ENCODE measurements at regions not wholly inside any gene's neighbourhood (a gene's known extent, or its start where the extent isn't known, plus 50 kb on each side); places are given as distances from the start of the nearest gene placed in this dataset.

GRCh38 chr3:106217745-106218144, 348.9 kb upstream of the CBLB start:
- no peak for TF ChIP-seq CTCF (IDR thresholded peaks at IDR 0.05)
- H3K9me3 ChIP-seq, result peaks cover 2% of the 10 kb centered on the region
- no peaks in the 10 kb centered on the region for H3K27me3 ChIP-seq (replicated peaks; ENCODE audit: insufficient read depth)
- ATAC-seq (ENCODE audit: insufficient number of reproducible peaks, low FRiP score, low read depth) (no peak), DNase-seq (ENCODE audit: low spot score) (no peak)
- no peaks in the 10 kb centered on the region for H3K4me1 ChIP-seq (ENCODE audit: control insufficient read depth in 1 of 2, low read depth in 2 of 2)
- H3K4me3 ChIP-seq, result no peak overlapping the region
- H3K36me3 ChIP-seq, result no peaks in the 10 kb centered on the region
- H3K27ac ChIP-seq, result no peak overlapping the region

GRCh38 chr3:106227068-106227467, 358.3 kb upstream of the CBLB start:
- Histone ChIP-seq H3K27me3 (replicated peaks; ENCODE audit: insufficient read depth) (no peaks in the 10 kb centered on the region), H3K27ac (no peak overlapping the region), H3K9me3 (peaks cover under 1% of the 10 kb centered on the region), H3K36me3 (no peaks in the 10 kb centered on the region), H3K4me3 (no peak overlapping the region), H3K4me1 (ENCODE audit: control insufficient read depth in 1 of 2, low read depth in 2 of 2) (no peaks in the 10 kb centered on the region)
- DNase-seq (ENCODE audit: low spot score) (no peak), ATAC-seq (ENCODE audit: insufficient number of reproducible peaks, low FRiP score, low read depth) (no peak)
- no peak for TF ChIP-seq CTCF (IDR thresholded peaks at IDR 0.05)

GRCh38 chr3:106228271-106228670, 359.5 kb upstream of the CBLB start:
- Histone ChIP-seq H3K27me3 (replicated peaks; ENCODE audit: insufficient read depth) (no peaks in the 10 kb centered on the region), H3K36me3 (no peaks in the 10 kb centered on the region), H3K4me3 (no peak overlapping the region), H3K27ac (no peak overlapping the region), H3K4me1 (ENCODE audit: control insufficient read depth in 1 of 2, low read depth in 2 of 2) (no peaks in the 10 kb centered on the region), H3K9me3 (no peaks in the 10 kb centered on the region)
- ATAC-seq (ENCODE audit: insufficient number of reproducible peaks, low FRiP score, low read depth) (no peak), DNase-seq (ENCODE audit: low spot score) (no peak)
- no peak for TF ChIP-seq CTCF (IDR thresholded peaks at IDR 0.05)

GRCh38 chr3:106229495-106230278, 360.9 kb upstream of the CBLB start:
- Histone ChIP-seq H3K4me3 (no peak overlapping the region), H3K9me3 (no peaks in the 10 kb centered on the region), H3K4me1 (ENCODE audit: control insufficient read depth in 1 of 2, low read depth in 2 of 2) (no peaks in the 10 kb centered on the region), H3K27me3 (replicated peaks; ENCODE audit: insufficient read depth) (no peaks in the 10 kb centered on the region), H3K27ac (no peak overlapping the region), H3K36me3 (no peaks in the 10 kb centered on the region)
- ATAC-seq (ENCODE audit: insufficient number of reproducible peaks, low FRiP score, low read depth) (no peak), DNase-seq (ENCODE audit: low spot score) (no peak)
- no peak for TF ChIP-seq CTCF (IDR thresholded peaks at IDR 0.05)

- no peak for TF ChIP-seq CTCF (IDR thresholded peaks at IDR 0.05)
- no peak for DNase-seq (ENCODE audit: low spot score)
Observed at GRCh38 chr3:106231086-106231485, 362.3 kb upstream of the CBLB start.

More at GRCh38 chr3:106231086-106231485, 362.3 kb upstream of the CBLB start:
- no peaks in the 10 kb centered on the region for H3K27me3 ChIP-seq (replicated peaks; ENCODE audit: insufficient read depth)
- H3K36me3 ChIP-seq, result no peaks in the 10 kb centered on the region
- H3K9me3 ChIP-seq, result no peaks in the 10 kb centered on the region
- no peak overlapping the region for H3K27ac ChIP-seq
- no peaks in the 10 kb centered on the region for H3K4me1 ChIP-seq (ENCODE audit: control insufficient read depth in 1 of 2, low read depth in 2 of 2)
- H3K4me3 ChIP-seq, result no peak overlapping the region
- ATAC-seq (ENCODE audit: insufficient number of reproducible peaks, low FRiP score, low read depth), result no peak
